Stomach (tissue), 8 donors: ENCODE measurements at regions not wholly inside any gene's neighbourhood (a gene's known extent, or its start where the extent isn't known, plus 50 kb on each side); places are given as distances from the start of the nearest gene placed in this dataset.

ENCODE experiments used
- DNase-seq, 2 donors: peaks; one replicate each; pipeline versions ENCODE4 v3.0.0 to v3.0.0-alpha.2; 2013 to 2019
- H3K27ac ChIP-seq, 5 donors: fragments of 200-600 bp in 4 of 5; sonication (generic) in 4 of 5; one replicate each; pipeline ENCODE4 v1.5.1; 2013 to 2019; ENCODE audit warnings: mild to moderate bottlenecking in 1 of 5, moderate library complexity in 1 of 5
- H3K27me3 ChIP-seq, 3 donors: fragments of 200-600 bp; sonication (generic); one replicate each; pipeline ENCODE4 v1.5.1; 2017 to 2019; ENCODE audit warnings: mixed run types in 1 of 3
- H3K36me3 ChIP-seq, 4 donors: fragments of 200-600 bp; sonication (generic); 1 replicate in 3 of 4; 2 replicates in 1 of 4; pipeline ENCODE4 v1.5.1; 2016 to 2019
- H3K4me1 ChIP-seq, 4 donors: fragments of 200-600 bp; sonication (generic); one replicate each; pipeline ENCODE4 v1.5.1; 2016 to 2019
- H3K4me3 ChIP-seq, 4 donors: fragments of 200-600 bp; sonication (generic) in 3 of 4; one replicate each; pipeline ENCODE4 v1.5.1; 2016 to 2019; ENCODE audit warnings: mild to moderate bottlenecking in 1 of 4
- H3K9me3 ChIP-seq, 4 donors: fragments of 200-600 bp; sonication (generic); one replicate each; pipeline ENCODE4 v1.5.1; 2016 to 2019
- CTCF ChIP-seq, 7 experiments: fragments of 450-650 bp in 4 of 7; fragments of 200-600 bp in 3 of 7; sonication (generic) in 3 of 7; IDR thresholded peaks; one replicate each; pipeline ENCODE4 v1.5.1; 2016 to 2019; ENCODE audit warnings: antibody characterized with exemption in 7 of 7, control low read depth in 2 of 7, mild to moderate bottlenecking in 1 of 7
- EP300 ChIP-seq: sonication (generic); formaldehyde crosslinking; IDR thresholded peaks from one replicate; pipeline ENCODE4 v1.6.1; 2017; ENCODE audit warnings: antibody characterized with exemption
- POLR2A ChIP-seq, 4 donors: fragments of 450-650 bp; IDR thresholded peaks; one replicate each; pipeline ENCODE4 v1.6.1; 2016; ENCODE audit warnings: antibody characterized with exemption in 4 of 4, control low read depth in 2 of 4, mild to moderate bottlenecking in 1 of 4, moderate library complexity in 1 of 4
- POLR2AphosphoS5 ChIP-seq, 3 donors: sonication (generic); formaldehyde crosslinking; IDR thresholded peaks; one replicate each; pipeline ENCODE4 v1.6.1; 2016; ENCODE audit warnings: antibody characterized with exemption in 3 of 3
- WGBS, 5 donors: extraction: QIAGEN DNeasy Blood & Tissue Kit in 3 of 5; methylation state at CpG; one replicate each; pipeline versions ENCODE4 v1.1.5 to v1.1.7; 2013 to 2018; 5-methylcytosine and 5-hydroxymethylcytosine counted together
- intact Hi-C: fragments of 100-400 bp; cut with DNase I; formaldehyde crosslinking; loops from one replicate; pipeline ENCODE4 v1.15.1; 2023; ENCODE audit warnings: low total_unique reads
- donor health status: healthy with polysubstance abuse.
- donor health status: Bipolar disorder and iron deficiency.
- donor health status: healthy.

GRCh38 chr6:147149826-147150225, 54.4 kb upstream of the STXBP5 start:
- Histone ChIP-seq H3K27ac (no peak overlapping the region), H3K9me3 (no peaks in the 10 kb centered on the region), H3K4me1 (no peaks in the 10 kb centered on the region), H3K27me3 (no peaks in the 10 kb centered on the region), H3K36me3 (no peaks in the 10 kb centered on the region), H3K4me3 (no peak overlapping the region)
- 92 to 99% (median 92%) methylated on average over 2 of the region's 2 CpGs for WGBS, 5 donors
- no peak for DNase-seq
- intact Hi-C loops: no loop called here
- TF ChIP-seq POLR2A (IDR thresholded peaks at IDR 0.05) (no peak), EP300 (no peak), CTCF (IDR thresholded peaks at IDR 0.05) (no peak), POLR2AphosphoS5 (IDR thresholded peaks at IDR 0.05) (no peak)

- no peak overlapping the region for H3K27ac ChIP-seq
- no peaks in the 10 kb centered on the region for H3K36me3 ChIP-seq
- H3K4me1 ChIP-seq: no peaks in the 10 kb centered on the region
- WGBS, 5 donors: 78 to 94% (median 91%) methylated on average over 1 of the region's 1 CpG
- no peaks in the 10 kb centered on the region for H3K9me3 ChIP-seq
- H3K4me3 ChIP-seq: no peak overlapping the region
- TF ChIP-seq EP300 (no peak), POLR2AphosphoS5 (IDR thresholded peaks at IDR 0.05) (no peak), CTCF (IDR thresholded peaks at IDR 0.05) (no peak), POLR2A (IDR thresholded peaks at IDR 0.05) (no peak)
- no peaks in the 10 kb centered on the region for H3K27me3 ChIP-seq
- intact Hi-C loops: no loop called here
- no peak for DNase-seq
Measured at GRCh38 chr6:147150293-147150692, 53.9 kb upstream of the STXBP5 start.
